CD14-positive monocyte (primary cell): ENCODE measurements at regions not wholly inside any gene's neighbourhood (a gene's known extent, or its start where the extent isn't known, plus 50 kb on each side); places are given as distances from the start of the nearest gene placed in this dataset.

Experiments used
- DNase-seq, 3 donors: peaks; one replicate each; pipeline ENCODE4 v3.0.0-alpha.2; 2011 to 2022
- H2AFZ ChIP-seq: 2 replicates; pipeline ENCODE4 v1.6.0; 2012; ENCODE audit warnings: mild to moderate bottlenecking, low read depth, low read length, inconsistent platforms; ENCODE audit not compliant: insufficient read depth, poor library complexity, severe bottlenecking
- H3K27ac ChIP-seq, 2 donors: 1 replicate in 1 of 2; 2 replicates in 1 of 2; pipeline ENCODE4 v1.5.1; 2012 to 2013; ENCODE audit warnings: low read length in 2 of 2, control low read depth in 1 of 2, inconsistent platforms in 1 of 2, low read depth in 1 of 2, mild to moderate bottlenecking in 1 of 2
- H3K27me3 ChIP-seq, 2 donors: one replicate each; pipeline versions ENCODE4 v1.6.0 to v1.6.1; 2011 to 2013; ENCODE audit warnings: low read length in 2 of 2; ENCODE audit not compliant: control insufficient read depth in 2 of 2, insufficient read depth in 2 of 2
- H3K36me3 ChIP-seq, 2 donors: replicated peaks in 1 of 2; 1 replicate in 1 of 2; 2 replicates in 1 of 2; pipeline versions ENCODE4 v1.5.1 to v1.6.1; 2012 to 2013; ENCODE audit warnings: low read length in 2 of 2, control low read depth in 1 of 2, inconsistent platforms in 1 of 2, mild to moderate bottlenecking in 1 of 2; ENCODE audit not compliant: insufficient read depth in 2 of 2, control insufficient read depth in 1 of 2
- H3K4me1 ChIP-seq, 2 donors: 1 replicate in 1 of 2; 2 replicates in 1 of 2; pipeline versions ENCODE4 v1.5.1 to v1.6.1; 2012 to 2013; ENCODE audit warnings: low read length in 2 of 2, control low read depth in 1 of 2, inconsistent platforms in 1 of 2, mild to moderate bottlenecking in 1 of 2, moderate library complexity in 1 of 2; ENCODE audit not compliant: insufficient read depth in 2 of 2, control insufficient read depth in 1 of 2
- H3K4me2 ChIP-seq: replicated peaks from 2 replicates; pipeline ENCODE3; 2012; ENCODE audit warnings: low read length, moderate library complexity, mild to moderate bottlenecking; ENCODE audit not compliant: poor library complexity, severe bottlenecking; ENCODE audit errors: extremely low read depth
- H3K4me3 ChIP-seq, 3 experiments: fragments of 200-600 bp in 1 of 3; sonication (generic) in 1 of 3; replicated peaks in 1 of 3; 1 replicate in 2 of 3; 2 replicates in 1 of 3; pipeline ENCODE4 v1.5.1; 2011 to 2013; ENCODE audit warnings: low read length in 3 of 3, mild to moderate bottlenecking in 3 of 3, control low read depth in 2 of 3, low read depth in 2 of 3, inconsistent platforms in 1 of 3, moderate library complexity in 1 of 3
- H3K79me2 ChIP-seq: 2 replicates; pipeline ENCODE4 v1.6.0; 2012; ENCODE audit warnings: mild to moderate bottlenecking, control low read depth, inconsistent platforms, low read length, moderate library complexity; ENCODE audit not compliant: insufficient read depth
- H3K9ac ChIP-seq: 2 replicates; pipeline ENCODE4 v1.6.0; 2017; ENCODE audit warnings: low read length, mild to moderate bottlenecking; ENCODE audit not compliant: insufficient read depth, poor library complexity, severe bottlenecking
- H3K9me3 ChIP-seq, 2 donors: replicated peaks in 1 of 2; 1 replicate in 1 of 2; 2 replicates in 1 of 2; pipeline versions ENCODE4 v1.5.1 to v1.6.1; 2012 to 2013; ENCODE audit warnings: low read length in 2 of 2, control low read depth in 1 of 2; ENCODE audit not compliant: control insufficient read depth in 1 of 2, insufficient read depth in 1 of 2
- H4K20me1 ChIP-seq: 2 replicates; pipeline ENCODE4 v1.6.0; 2012; ENCODE audit warnings: mild to moderate bottlenecking, low read length, control low read depth, moderate library complexity; ENCODE audit not compliant: insufficient read depth
- H3K27ac Mint-ChIP-seq, 7 donors: one replicate each; pipeline ENCODE4 v1.8.0; 2020; ENCODE audit warnings: mild to moderate bottlenecking in 7 of 7, mixed read lengths in 7 of 7, moderate library complexity in 6 of 7, inconsistent platforms in 2 of 7
- H3K27me3 Mint-ChIP-seq, 3 donors: one replicate each; pipeline ENCODE4 v1.8.0; 2021 to 2022; ENCODE audit warnings: low read depth in 3 of 3, mild to moderate bottlenecking in 3 of 3, mixed read lengths in 3 of 3, moderate library complexity in 3 of 3, inconsistent platforms in 1 of 3
- H3K36me3 Mint-ChIP-seq, 2 donors: one replicate each; pipeline ENCODE4 v1.8.0; 2020; ENCODE audit warnings: mixed read lengths in 2 of 2, inconsistent platforms in 1 of 2, mild to moderate bottlenecking in 1 of 2
- H3K4me1 Mint-ChIP-seq: one replicate; pipeline ENCODE4 v1.8.0; 2020; ENCODE audit warnings: mild to moderate bottlenecking, mixed read lengths
- H3K4me3 Mint-ChIP-seq, 2 donors: one replicate each; pipeline ENCODE4 v1.8.0; 2020; ENCODE audit warnings: mild to moderate bottlenecking in 2 of 2, mixed read lengths in 2 of 2, moderate library complexity in 1 of 2
- H3K9me3 Mint-ChIP-seq, 7 donors: one replicate each; pipeline ENCODE4 v1.8.0; 2020 to 2022; ENCODE audit warnings: mixed read lengths in 7 of 7, mild to moderate bottlenecking in 6 of 7, moderate library complexity in 6 of 7, inconsistent platforms in 2 of 7
- WGBS: methylation state at CpG from one replicate; pipeline ENCODE4 v1.1.5; 2013; ENCODE audit warnings: missing lambda C conversion rate; ENCODE audit not compliant: insufficient coverage; 5-methylcytosine and 5-hydroxymethylcytosine counted together
- intact Hi-C, 2 donors: fragments of 100-400 bp; cut with micrococcal nuclease; formaldehyde crosslinking; loops; one replicate each; pipeline versions ENCODE4 v1.15.0 to v1.15.1; 2023
- TF ChIP-seq, protein P1 (sequence below): fragments of 200-600 bp; IDR thresholded peaks from one replicate; pipeline ENCODE4 v1.8.0; 2022; ENCODE audit warnings: antibody characterized with exemption, mild to moderate bottlenecking

DNA sequence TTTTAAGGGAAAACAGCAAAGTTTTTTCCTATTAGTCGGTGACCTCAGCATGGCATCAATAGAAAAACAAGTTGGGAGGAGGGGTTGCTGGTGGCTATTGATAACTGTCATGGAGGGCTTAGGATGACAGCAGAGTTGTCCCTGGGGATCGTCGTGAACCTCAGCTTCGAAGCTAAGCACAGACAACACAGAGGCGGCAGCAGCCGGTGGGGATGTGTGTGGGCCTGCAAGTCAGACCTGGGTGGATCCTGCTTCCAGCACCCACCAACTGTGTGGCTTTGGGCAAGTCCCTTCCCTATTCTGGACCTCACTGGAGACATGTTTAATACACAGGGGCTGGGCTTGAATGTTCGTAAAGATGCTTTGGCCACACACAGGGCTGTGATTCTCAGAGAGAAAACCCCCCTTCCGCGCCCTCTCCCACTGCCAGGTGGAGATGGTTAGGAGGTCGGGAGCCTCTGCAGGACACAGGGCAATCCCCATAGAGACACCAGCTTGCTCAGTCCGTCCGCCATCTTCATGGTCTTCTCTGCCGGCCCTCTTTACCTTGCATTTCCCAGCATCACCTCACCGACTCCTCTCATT lies 83.1 kb upstream of the TOX2 start:
- no peak overlapping the region for H3K4me2 ChIP-seq
- intact Hi-C loops: no loop called here
- 93% methylated on average over 9 of the region's 14 CpGs for WGBS

DNA sequence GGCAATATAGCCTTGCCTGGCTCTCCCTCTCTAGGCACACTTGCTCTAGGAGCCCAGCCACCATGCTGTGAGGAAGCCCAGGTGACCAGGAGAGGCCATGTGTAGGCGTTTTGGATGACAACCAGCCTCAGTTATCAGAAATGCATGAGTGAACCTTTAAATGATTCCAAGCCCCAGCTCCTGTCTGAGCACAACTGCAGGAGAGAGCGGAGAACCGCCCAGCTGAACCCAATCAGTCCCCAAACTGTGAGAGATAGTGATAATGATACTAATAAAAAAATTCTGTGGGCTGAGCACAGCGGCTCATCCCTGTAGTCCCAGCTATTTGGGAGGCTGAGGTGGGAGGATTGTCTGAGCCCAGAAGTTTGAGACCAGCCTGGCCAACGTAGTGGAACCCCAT lies 83.8 kb upstream of the TOX2 start:
- Mint-ChIP-seq H3K9me3 (peaks cover 0 to 8% (median 2%) of the 10 kb centered on the region in 7 donors), H3K4me1 (no peaks in the 10 kb centered on the region), H3K27ac (no peak overlapping the region), H3K36me3 (no peaks in the 10 kb centered on the region), H3K27me3 (peaks cover 6 to 34% (median 19%) of the 10 kb centered on the region in 3 donors), H3K4me3 (no peak overlapping the region)
- H2AFZ ChIP-seq: no peak overlapping the region
- WGBS: no CpG with 5 or more reads among the region's 5 CpGs
- H3K27ac ChIP-seq: no peak overlapping the region
- H3K27me3 ChIP-seq: peaks cover 0 to 5% of the 10 kb centered on the region in 2 donors
- H3K4me1 ChIP-seq: no peaks in the 10 kb centered on the region
- intact Hi-C loops: no loop called here
- H3K36me3 ChIP-seq: no peaks in the 10 kb centered on the region
- TF ChIP-seq, protein P1, sequence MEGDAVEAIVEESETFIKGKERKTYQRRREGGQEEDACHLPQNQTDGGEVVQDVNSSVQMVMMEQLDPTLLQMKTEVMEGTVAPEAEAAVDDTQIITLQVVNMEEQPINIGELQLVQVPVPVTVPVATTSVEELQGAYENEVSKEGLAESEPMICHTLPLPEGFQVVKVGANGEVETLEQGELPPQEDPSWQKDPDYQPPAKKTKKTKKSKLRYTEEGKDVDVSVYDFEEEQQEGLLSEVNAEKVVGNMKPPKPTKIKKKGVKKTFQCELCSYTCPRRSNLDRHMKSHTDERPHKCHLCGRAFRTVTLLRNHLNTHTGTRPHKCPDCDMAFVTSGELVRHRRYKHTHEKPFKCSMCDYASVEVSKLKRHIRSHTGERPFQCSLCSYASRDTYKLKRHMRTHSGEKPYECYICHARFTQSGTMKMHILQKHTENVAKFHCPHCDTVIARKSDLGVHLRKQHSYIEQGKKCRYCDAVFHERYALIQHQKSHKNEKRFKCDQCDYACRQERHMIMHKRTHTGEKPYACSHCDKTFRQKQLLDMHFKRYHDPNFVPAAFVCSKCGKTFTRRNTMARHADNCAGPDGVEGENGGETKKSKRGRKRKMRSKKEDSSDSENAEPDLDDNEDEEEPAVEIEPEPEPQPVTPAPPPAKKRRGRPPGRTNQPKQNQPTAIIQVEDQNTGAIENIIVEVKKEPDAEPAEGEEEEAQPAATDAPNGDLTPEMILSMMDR: no peak
- no peak overlapping the region for H3K4me2 ChIP-seq
- H3K9me3 ChIP-seq: peaks cover 0 to 5% of the 10 kb centered on the region in 2 donors
- no peaks in the 10 kb centered on the region for H3K79me2 ChIP-seq
- H3K4me3 ChIP-seq: no peak overlapping the region
- no peak overlapping the region for H3K9ac ChIP-seq
- DNase-seq: no peak
- no peaks in the 10 kb centered on the region for H4K20me1 ChIP-seq

More for the DNA sequence above, 83.1 kb upstream of the TOX2 start:
- H3K27me3 Mint-ChIP-seq: peaks cover 9 to 34% (median 19%) of the 10 kb centered on the region in 3 donors
- Histone ChIP-seq H3K36me3 (no peaks in the 10 kb centered on the region), H4K20me1 (no peaks in the 10 kb centered on the region), H3K27ac (no peak overlapping the region), H3K4me3 (no peak overlapping the region), H2AFZ (no peak overlapping the region), H3K27me3 (peaks cover 0 to under 1% of the 10 kb centered on the region in 2 donors), H3K4me1 (no peaks in the 10 kb centered on the region), H3K79me2 (no peaks in the 10 kb centered on the region), H3K9me3 (peaks cover 0 to 5% of the 10 kb centered on the region in 2 donors), H3K9ac (no peak overlapping the region)
- no peak for DNase-seq
- no peak overlapping the region for H3K27ac Mint-ChIP-seq
- TF ChIP-seq, protein P1: no peak
- no peaks in the 10 kb centered on the region for H3K36me3 Mint-ChIP-seq
- H3K4me1 Mint-ChIP-seq: no peaks in the 10 kb centered on the region
- H3K4me3 Mint-ChIP-seq: no peak overlapping the region
- peaks cover 0 to 8% (median 2%) of the 10 kb centered on the region in 7 donors for H3K9me3 Mint-ChIP-seq
